LNCaP clone FGC (cell line): ENCODE measurements at regions not wholly inside any gene's neighbourhood (a gene's known extent, or its start where the extent isn't known, plus 50 kb on each side); places are given as distances from the start of the nearest gene placed in this dataset.

Experiments
- DNase-seq: peaks from one replicate; pipeline ENCODE4 v3.0.0-alpha.2; 2011; ENCODE audit warnings: low read depth
- H3K4me3 ChIP-seq: 2 replicates; pipeline ENCODE4 v1.5.1; 2011; ENCODE audit warnings: mild to moderate bottlenecking, low read depth, low read length, control low read depth
- CTCF ChIP-seq: IDR thresholded peaks from 2 replicates; pipeline ENCODE4 v1.5.1; 2012; ENCODE audit warnings: mild to moderate bottlenecking; ENCODE audit not compliant: control insufficient read depth, insufficient read depth; ENCODE audit errors: extremely low read depth

DNA sequence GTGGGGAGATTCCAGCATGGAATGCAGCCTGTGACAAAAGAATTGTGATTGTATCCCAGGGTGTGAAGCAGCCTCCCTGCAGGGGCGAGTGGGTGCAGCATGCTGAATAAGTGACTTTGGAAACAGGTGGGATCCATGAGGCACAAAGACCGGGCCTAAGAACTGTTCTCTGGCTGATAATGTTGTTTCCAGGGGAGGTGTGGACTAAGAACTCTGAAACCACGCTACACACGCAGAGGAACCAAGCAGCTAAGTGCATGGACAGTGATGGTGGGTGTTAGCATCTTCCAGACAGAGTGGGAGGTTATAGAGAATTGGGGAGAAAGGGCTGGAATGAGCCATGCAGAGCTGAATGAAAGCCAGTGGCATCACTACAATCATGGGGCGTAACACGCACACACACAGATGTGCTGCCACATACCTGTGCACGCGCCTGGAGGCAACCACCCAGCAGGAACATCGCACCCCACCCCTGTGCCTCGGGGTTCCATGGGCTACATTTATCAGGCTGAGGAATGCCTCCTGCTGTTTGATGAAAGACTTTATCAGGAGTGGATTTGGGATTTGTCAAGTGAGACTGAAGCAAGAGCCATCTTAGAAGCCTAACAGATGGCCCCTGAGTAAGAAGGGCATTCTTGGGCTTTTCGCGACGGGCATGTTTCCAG, 424.5 kb upstream of the SALL3 start:
- H3K4me3 ChIP-seq, result no peak overlapping the region
- no peak for TF ChIP-seq CTCF
- DNase-seq, result no peak

DNA sequence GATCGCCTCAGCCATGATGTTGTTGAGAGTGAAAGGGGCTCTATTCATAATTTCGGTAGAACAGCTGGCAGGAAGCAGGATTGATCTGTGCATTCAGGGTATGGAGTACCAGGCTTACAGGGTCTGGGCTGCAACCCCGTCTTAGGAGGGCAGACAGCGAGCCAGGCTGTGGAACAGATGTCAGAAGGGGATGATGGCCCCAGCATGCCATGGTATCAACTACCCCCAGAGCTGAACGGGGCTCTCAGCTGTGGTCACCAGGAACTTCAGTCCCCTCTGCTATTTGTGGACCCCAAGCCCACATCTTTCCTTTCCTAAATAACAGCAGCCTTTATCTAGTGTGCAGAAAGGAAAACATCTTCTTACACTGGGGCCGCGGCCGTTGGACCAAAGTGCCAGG, 422.2 kb upstream of the SALL3 start:
- no peak overlapping the region for H3K4me3 ChIP-seq
- TF ChIP-seq CTCF, result no peak
- DNase-seq, result no peak

- no peak for DNase-seq
- TF ChIP-seq CTCF, result no peak
- no peak overlapping the region for H3K4me3 ChIP-seq
Measured at GRCh38 chr18:78558101-78558810, 421.4 kb upstream of the SALL3 start.

GRCh38 chr18:78558948-78559347, 420.7 kb upstream of the SALL3 start:
- DNase-seq, result no peak
- TF ChIP-seq CTCF, result no peak
- no peak overlapping the region for H3K4me3 ChIP-seq

GRCh38 chr18:78559584-78559983, 420.0 kb upstream of the SALL3 start:
- TF ChIP-seq CTCF, result no peak
- H3K4me3 ChIP-seq, result no peak overlapping the region
- no peak for DNase-seq

DNA sequence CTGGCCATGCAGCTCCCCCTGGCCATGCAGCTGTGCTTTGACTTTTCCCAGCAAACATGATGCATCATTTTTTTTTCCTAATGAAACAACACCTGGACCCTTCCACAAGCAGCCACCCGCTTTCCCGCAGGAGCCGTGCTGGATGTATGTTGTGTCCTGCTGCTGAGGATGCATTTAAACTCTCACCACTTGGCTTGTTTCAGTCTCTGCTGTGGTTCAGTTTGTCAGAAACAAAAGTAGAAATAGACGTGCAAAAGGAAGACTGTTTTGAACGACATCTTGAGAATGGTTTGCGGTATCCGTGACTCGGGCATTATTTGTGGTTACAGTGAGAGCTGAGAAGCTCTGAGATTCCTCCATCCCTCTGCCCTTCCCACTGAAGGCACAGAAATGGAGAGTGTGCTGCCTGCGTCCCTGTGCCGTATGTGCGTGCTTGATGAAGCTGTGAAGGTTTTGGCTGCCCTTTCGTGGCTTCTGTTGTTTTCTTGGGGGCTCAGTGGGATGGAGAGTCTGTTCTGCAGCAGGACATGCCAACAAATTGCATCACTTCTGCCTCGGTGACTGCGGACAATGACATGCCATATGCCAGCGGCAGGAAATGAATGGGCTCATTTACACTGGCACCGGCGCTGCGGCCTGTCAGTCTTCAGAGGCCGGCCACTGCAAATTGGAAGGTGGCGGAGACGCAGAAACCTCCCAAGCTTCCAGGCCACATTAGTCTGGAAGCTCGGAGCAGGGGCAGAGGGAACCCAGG, 417.7 kb upstream of the SALL3 start:
- no peak for TF ChIP-seq CTCF
- no peak for DNase-seq
- H3K4me3 ChIP-seq, result no peak overlapping the region
